Muscle layer of duodenum (tissue), 2 donors: ENCODE measurements at regions not wholly inside any gene's neighbourhood (a gene's known extent, or its start where the extent isn't known, plus 50 kb on each side); places are given as distances from the start of the nearest gene placed in this dataset.

Experiments
- H3K27ac ChIP-seq: one replicate; pipeline ENCODE4 v1.7.0; 2013; ENCODE audit warnings: mild to moderate bottlenecking, low read length
- H3K27me3 ChIP-seq: one replicate; pipeline ENCODE4 v1.7.0; 2013; ENCODE audit warnings: low read depth, mild to moderate bottlenecking, control low read depth, low read length
- H3K36me3 ChIP-seq, 2 donors: one replicate each; pipeline ENCODE4 v1.7.0; 2013; ENCODE audit warnings: low read length in 2 of 2, control low read depth in 1 of 2, mild to moderate bottlenecking in 1 of 2; ENCODE audit not compliant: insufficient read depth in 2 of 2, control insufficient read depth in 1 of 2
- H3K4me1 ChIP-seq, 2 donors: one replicate each; pipeline ENCODE4 v1.7.0; 2013; ENCODE audit warnings: low read length in 2 of 2, mild to moderate bottlenecking in 2 of 2, control low read depth in 1 of 2, moderate library complexity in 1 of 2; ENCODE audit not compliant: insufficient read depth in 2 of 2, control insufficient read depth in 1 of 2
- H3K4me3 ChIP-seq, 2 donors: one replicate each; pipeline ENCODE4 v1.7.0; 2013; ENCODE audit warnings: low read length in 2 of 2, low read depth in 1 of 2, mild to moderate bottlenecking in 1 of 2
- H3K9me3 ChIP-seq, 2 donors: one replicate each; pipeline ENCODE4 v1.7.0; 2013; ENCODE audit warnings: low read length in 2 of 2, control low read depth in 1 of 2, mild to moderate bottlenecking in 1 of 2; ENCODE audit not compliant: control insufficient read depth in 1 of 2
- donor health status: healthy.

GRCh38 chr13:59480396-59481259 lies 683.1 kb downstream of the DIAPH3 start:
- H3K27me3 ChIP-seq: no peaks in the 10 kb centered on the region
- H3K36me3 ChIP-seq: no peaks in the 10 kb centered on the region
- H3K4me3 ChIP-seq: no peak overlapping the region
- H3K27ac ChIP-seq: no peak overlapping the region
- peaks cover 0 to 15% of the 10 kb centered on the region in 2 donors for H3K4me1 ChIP-seq
- H3K9me3 ChIP-seq: no peaks in the 10 kb centered on the region

GRCh38 chr13:59483501-59484145 lies 680.1 kb downstream of the DIAPH3 start:
- Histone ChIP-seq H3K27me3 (no peaks in the 10 kb centered on the region), H3K9me3 (no peaks in the 10 kb centered on the region), H3K27ac (no peak overlapping the region), H3K4me3 (peak overlapping the region in 1 of 2 donors; percentile 37), H3K36me3 (no peaks in the 10 kb centered on the region), H3K4me1 (peaks cover 0 to 15% of the 10 kb centered on the region in 2 donors)

- H3K36me3 ChIP-seq: no peaks in the 10 kb centered on the region
- H3K4me3 ChIP-seq: no peak overlapping the region
- H3K27me3 ChIP-seq: no peaks in the 10 kb centered on the region
- no peaks in the 10 kb centered on the region for H3K9me3 ChIP-seq
- no peak overlapping the region for H3K27ac ChIP-seq
- H3K4me1 ChIP-seq: peaks cover 0 to 15% of the 10 kb centered on the region in 2 donors
Observed at GRCh38 chr13:59487883-59488282, 675.8 kb downstream of the DIAPH3 start.

- Histone ChIP-seq H3K36me3 (no peaks in the 10 kb centered on the region), H3K27ac (no peak overlapping the region), H3K4me3 (no peak overlapping the region), H3K27me3 (no peaks in the 10 kb centered on the region), H3K9me3 (no peaks in the 10 kb centered on the region), H3K4me1 (peaks cover 0 to 10% of the 10 kb centered on the region in 2 donors)
Observed at GRCh38 chr13:59488436-59488835, 675.3 kb downstream of the DIAPH3 start.

- H3K27me3 ChIP-seq: no peaks in the 10 kb centered on the region
- no peaks in the 10 kb centered on the region for H3K36me3 ChIP-seq
- no peaks in the 10 kb centered on the region for H3K9me3 ChIP-seq
- peaks cover 0 to 9% of the 10 kb centered on the region in 2 donors for H3K4me1 ChIP-seq
- no peak overlapping the region for H3K27ac ChIP-seq
- no peak overlapping the region for H3K4me3 ChIP-seq
Observed at GRCh38 chr13:59490651-59491050, 673.1 kb downstream of the DIAPH3 start.

GRCh38 chr13:59492030-59492636 lies 671.6 kb downstream of the DIAPH3 start:
- Histone ChIP-seq H3K4me1 (peaks cover 0 to 9% of the 10 kb centered on the region in 2 donors), H3K4me3 (no peak overlapping the region), H3K27ac (no peak overlapping the region), H3K9me3 (no peaks in the 10 kb centered on the region), H3K27me3 (no peaks in the 10 kb centered on the region), H3K36me3 (no peaks in the 10 kb centered on the region)

GRCh38 chr13:59493436-59493965 lies 670.2 kb downstream of the DIAPH3 start:
- Histone ChIP-seq H3K27ac (no peak overlapping the region), H3K9me3 (no peaks in the 10 kb centered on the region), H3K4me3 (no peak overlapping the region), H3K27me3 (no peaks in the 10 kb centered on the region), H3K4me1 (peaks cover 0 to 9% of the 10 kb centered on the region in 2 donors), H3K36me3 (no peaks in the 10 kb centered on the region)

GRCh38 chr13:59494151-59494550 lies 669.6 kb downstream of the DIAPH3 start:
- no peaks in the 10 kb centered on the region for H3K9me3 ChIP-seq
- no peaks in the 10 kb centered on the region for H3K27me3 ChIP-seq
- peaks cover 0 to 9% of the 10 kb centered on the region in 2 donors for H3K4me1 ChIP-seq
- no peak overlapping the region for H3K27ac ChIP-seq
- no peak overlapping the region for H3K4me3 ChIP-seq
- no peaks in the 10 kb centered on the region for H3K36me3 ChIP-seq

GRCh38 chr13:59494560-59494970 lies 669.2 kb downstream of the DIAPH3 start:
- Histone ChIP-seq H3K27ac (no peak overlapping the region), H3K4me3 (no peak overlapping the region), H3K9me3 (no peaks in the 10 kb centered on the region), H3K27me3 (no peaks in the 10 kb centered on the region), H3K36me3 (no peaks in the 10 kb centered on the region), H3K4me1 (peaks cover 0 to 9% of the 10 kb centered on the region in 2 donors)

GRCh38 chr13:59495299-59495698 lies 668.4 kb downstream of the DIAPH3 start:
- Histone ChIP-seq H3K36me3 (no peaks in the 10 kb centered on the region), H3K4me3 (no peak overlapping the region), H3K9me3 (no peaks in the 10 kb centered on the region), H3K4me1 (peaks cover 0 to 9% of the 10 kb centered on the region in 2 donors), H3K27ac (no peak overlapping the region), H3K27me3 (no peaks in the 10 kb centered on the region)

GRCh38 chr13:59495936-59496512 lies 667.7 kb downstream of the DIAPH3 start:
- Histone ChIP-seq H3K27me3 (no peaks in the 10 kb centered on the region), H3K9me3 (no peaks in the 10 kb centered on the region), H3K4me1 (peaks cover 0 to 9% of the 10 kb centered on the region in 2 donors), H3K4me3 (no peak overlapping the region), H3K27ac (no peak overlapping the region), H3K36me3 (no peaks in the 10 kb centered on the region)
